Endothelial cell of umbilical vein (primary cell): ENCODE measurements at regions not wholly inside any gene's neighbourhood (a gene's known extent, or its start where the extent isn't known, plus 50 kb on each side); places are given as distances from the start of the nearest gene placed in this dataset.

Source experiments
- BruUV-seq: library from RNA; stranded (reverse); fragments of 400-500 nt; replicated peaks from 2 replicates; lab custom pipeline; 2021; lab: Mats Ljungman, UMichigan
- CTCF ChIA-PET: fragments of 300-600, 350-600 bp; sonication (Branson Sonifier 250); formaldehyde crosslinking; loops from one replicate; lab custom pipeline; 2021; ENCODE audit warnings: antibody characterized with exemption, inconsistent platforms; lab: Charles Lee
- POLR2A ChIA-PET: fragments of 300-600, 350-600 bp; sonication (Branson Sonifier 250); formaldehyde crosslinking; loops from one replicate; lab custom pipeline; 2021; ENCODE audit warnings: antibody characterized with exemption, inconsistent platforms; lab: Charles Lee
- DNase-seq: peaks from one replicate; pipeline ENCODE4 v3.0.0-alpha.2; 2011; ENCODE audit warnings: low read depth, low spot score
- FAIRE-seq: peaks from 2 replicates; lab custom pipeline; 2011; peaks lifted over from hg19 to GRCh38; lab: Jason Lieb, UNC
- H2AFZ ChIP-seq: 2 replicates; pipeline ENCODE4 v1.6.0; 2012; ENCODE audit warnings: low read depth, low read length, control low read depth, inconsistent platforms
- H3K27ac ChIP-seq: 2 replicates; pipeline ENCODE4 v1.5.1; 2011; ENCODE audit warnings: low read depth, mild to moderate bottlenecking, control low read depth, low read length, moderate library complexity; ENCODE audit not compliant: insufficient read depth
- H3K27me3 ChIP-seq, 2 experiments: 2 replicates each; pipeline versions ENCODE4 v1.6.0 to v1.6.1; 2011; ENCODE audit warnings: low read length in 2 of 2, mixed read lengths in 1 of 2; ENCODE audit not compliant: control insufficient read depth in 2 of 2, insufficient read depth in 2 of 2
- H3K36me3 ChIP-seq, 2 experiments: 2 replicates in 1 of 2; 3 replicates in 1 of 2; pipeline ENCODE4 v1.5.1; 2011; ENCODE audit warnings: low read length in 2 of 2, mild to moderate bottlenecking in 1 of 2, moderate library complexity in 1 of 2; ENCODE audit not compliant: control insufficient read depth in 2 of 2, insufficient read depth in 2 of 2; ENCODE audit errors: extremely low read depth in 1 of 2
- H3K4me1 ChIP-seq: 3 replicates; pipeline ENCODE4 v1.5.1; 2011; ENCODE audit warnings: mild to moderate bottlenecking, low read length; ENCODE audit not compliant: control insufficient read depth, insufficient read depth; ENCODE audit errors: extremely low read depth
- H3K4me2 ChIP-seq: 2 replicates; pipeline ENCODE4 v1.6.1; 2011; ENCODE audit warnings: low read length, control low read depth, mixed read lengths; ENCODE audit not compliant: insufficient read depth
- H3K4me3 ChIP-seq, 3 experiments: fragments of 200-600 bp in 1 of 3; sonication (generic), shearing (Covaris generic) in 1 of 3; replicated peaks in 1 of 3; 2 replicates each; pipeline ENCODE4 v1.5.1; 2011 to 2016; ENCODE audit warnings: control low read depth in 3 of 3, low read length in 3 of 3, mild to moderate bottlenecking in 2 of 3, inconsistent platforms in 1 of 3, low read depth in 1 of 3, moderate library complexity in 1 of 3; ENCODE audit not compliant: insufficient read depth in 1 of 3
- H3K79me2 ChIP-seq: 2 replicates; pipeline ENCODE4 v1.6.0; 2012; ENCODE audit warnings: low read length, inconsistent platforms; ENCODE audit not compliant: control insufficient read depth, insufficient read depth
- H3K9ac ChIP-seq: replicated peaks from 2 replicates; pipeline ENCODE3; 2011; ENCODE audit warnings: low read length, control low read depth; ENCODE audit not compliant: insufficient read depth; ENCODE audit errors: extremely low read depth
- H3K9me1 ChIP-seq: replicated peaks from 3 replicates; pipeline ENCODE4 v1.6.0; 2011; ENCODE audit warnings: mild to moderate bottlenecking, low read length; ENCODE audit not compliant: control insufficient read depth, insufficient read depth; ENCODE audit errors: extremely low read depth
- H3K9me3 ChIP-seq: replicated peaks from 2 replicates; pipeline ENCODE4 v1.5.1; 2012; ENCODE audit warnings: low read length, inconsistent platforms; ENCODE audit not compliant: control insufficient read depth, insufficient read depth
- H4K20me1 ChIP-seq: replicated peaks from 2 replicates; pipeline ENCODE3; 2011; ENCODE audit warnings: mild to moderate bottlenecking, low read length; ENCODE audit not compliant: control insufficient read depth, insufficient read depth; ENCODE audit errors: extremely low read depth
- EZH2 ChIP-seq: IDR thresholded peaks from 2 replicates; pipeline ENCODE4 v1.6.1; 2012; ENCODE audit warnings: borderline replicate concordance, low read depth, mild to moderate bottlenecking, moderate library complexity, low read length, inconsistent platforms; ENCODE audit not compliant: severe bottlenecking
- FOS ChIP-seq: IDR thresholded peaks from 2 replicates; pipeline ENCODE4 v1.6.1; 2011; ENCODE audit warnings: mild to moderate bottlenecking, low read length, moderate library complexity, borderline replicate concordance; ENCODE audit not compliant: insufficient read depth
- GATA2 ChIP-seq: IDR thresholded peaks from 2 replicates; pipeline ENCODE4 v1.7.0; 2011; ENCODE audit warnings: low read depth, mild to moderate bottlenecking, moderate library complexity, mixed read lengths, low read length; ENCODE audit not compliant: insufficient read length, insufficient read depth
- JUN ChIP-seq: IDR thresholded peaks from 2 replicates; pipeline ENCODE4 v1.6.1; 2011; ENCODE audit warnings: borderline replicate concordance, low read depth; ENCODE audit not compliant: insufficient read length, insufficient read depth
- MYC ChIP-seq: IDR thresholded peaks from one replicate; pipeline ENCODE4 v1.6.1; 2011; ENCODE audit warnings: mild to moderate bottlenecking, low read depth, low read length
- POLR2A ChIP-seq: IDR thresholded peaks from 2 replicates; pipeline ENCODE4 v1.6.1; 2012; ENCODE audit warnings: low read depth, mild to moderate bottlenecking, control low read depth, low read length
- POLR2AphosphoS5 ChIP-seq: IDR thresholded peaks from 2 replicates; pipeline ENCODE4 v1.6.1; 2012; ENCODE audit warnings: low read depth, mild to moderate bottlenecking, control low read depth, low read length, moderate library complexity; ENCODE audit not compliant: insufficient read depth
- dilution Hi-C: fragments of 300-500 bp; cut with MboI; formaldehyde crosslinking; loops from one replicate; pipeline ENCODE4 v1.15.0; 2019; ENCODE audit warnings: low sequenced_read_pairs; ENCODE audit not compliant: extremely low pct_ligation_motif_present
- intact Hi-C: fragments of 100-400 bp; cut with micrococcal nuclease; formaldehyde crosslinking; loops from one replicate; pipeline ENCODE4 v1.10.0; 2022
- TF ChIP-seq, protein P1 (sequence below), 2 donors: IDR thresholded peaks; 1 replicate in 1 of 2; 2 replicates in 1 of 2; pipeline ENCODE4 v1.5.1; 2011; ENCODE audit warnings: low read length in 2 of 2, mild to moderate bottlenecking in 2 of 2, moderate library complexity in 2 of 2, control low read depth in 1 of 2, inconsistent platforms in 1 of 2, low read depth in 1 of 2; ENCODE audit not compliant: insufficient read depth in 1 of 2; ENCODE audit errors: extremely low read depth in 1 of 2
- TF ChIP-seq, protein P2 (sequence below): IDR thresholded peaks from 2 replicates; pipeline ENCODE4 v1.6.1; 2011; ENCODE audit not compliant: insufficient read depth, insufficient read length

GRCh38 chr16:8260140-8260539 is 330.2 kb downstream of the TMEM114 start:
- POLR2A ChIA-PET, result no interaction called here
- Histone ChIP-seq H3K27ac (no peak overlapping the region), H3K9me1 (no peaks in the 10 kb centered on the region), H3K4me2 (no peak overlapping the region), H3K79me2 (no peaks in the 10 kb centered on the region), H3K9me3 (peaks cover 2% of the 10 kb centered on the region), H3K27me3 (no peaks in the 10 kb centered on the region), H3K9ac (no peak overlapping the region), H2AFZ (no peak overlapping the region), H4K20me1 (no peaks in the 10 kb centered on the region), H3K4me1 (no peaks in the 10 kb centered on the region), H3K36me3 (no peaks in the 10 kb centered on the region), H3K4me3 (no peak overlapping the region)
- FAIRE-seq, result no peak
- DNase-seq, result no peak
- no TSS peak for BruUV-seq
- TF ChIP-seq POLR2AphosphoS5 (no peak), FOS (no peak), POLR2A (no peak), MYC (no peak), EZH2 (no peak), JUN (no peak), GATA2 (no peak)
- TF ChIP-seq, protein P1, sequence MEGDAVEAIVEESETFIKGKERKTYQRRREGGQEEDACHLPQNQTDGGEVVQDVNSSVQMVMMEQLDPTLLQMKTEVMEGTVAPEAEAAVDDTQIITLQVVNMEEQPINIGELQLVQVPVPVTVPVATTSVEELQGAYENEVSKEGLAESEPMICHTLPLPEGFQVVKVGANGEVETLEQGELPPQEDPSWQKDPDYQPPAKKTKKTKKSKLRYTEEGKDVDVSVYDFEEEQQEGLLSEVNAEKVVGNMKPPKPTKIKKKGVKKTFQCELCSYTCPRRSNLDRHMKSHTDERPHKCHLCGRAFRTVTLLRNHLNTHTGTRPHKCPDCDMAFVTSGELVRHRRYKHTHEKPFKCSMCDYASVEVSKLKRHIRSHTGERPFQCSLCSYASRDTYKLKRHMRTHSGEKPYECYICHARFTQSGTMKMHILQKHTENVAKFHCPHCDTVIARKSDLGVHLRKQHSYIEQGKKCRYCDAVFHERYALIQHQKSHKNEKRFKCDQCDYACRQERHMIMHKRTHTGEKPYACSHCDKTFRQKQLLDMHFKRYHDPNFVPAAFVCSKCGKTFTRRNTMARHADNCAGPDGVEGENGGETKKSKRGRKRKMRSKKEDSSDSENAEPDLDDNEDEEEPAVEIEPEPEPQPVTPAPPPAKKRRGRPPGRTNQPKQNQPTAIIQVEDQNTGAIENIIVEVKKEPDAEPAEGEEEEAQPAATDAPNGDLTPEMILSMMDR (IDR thresholded peaks at IDR 0.05; ENCODE audit: extremely low read depth in 1 of 2, insufficient read depth in 1 of 2, low read depth in 1 of 2, low read length in 2 of 2), result no peak
- TF ChIP-seq, protein P2, sequence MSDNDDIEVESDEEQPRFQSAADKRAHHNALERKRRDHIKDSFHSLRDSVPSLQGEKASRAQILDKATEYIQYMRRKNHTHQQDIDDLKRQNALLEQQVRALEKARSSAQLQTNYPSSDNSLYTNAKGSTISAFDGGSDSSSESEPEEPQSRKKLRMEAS, result no peak
- dilution Hi-C loops (no loop called here), intact Hi-C loops (no loop called here)
- CTCF ChIA-PET, result no interaction called here
